ENCODE measurements at regions not wholly inside any gene's neighbourhood (a gene's known extent, or its start where the extent isn't known, plus 50 kb on each side); places are given as distances from the start of the nearest gene placed in this dataset.
A peak's percentile ranks its signal among the peaks of the same experiment; 100 is the strongest.

GRCh38 chr2:198285216-198285615 is 480.8 kb downstream of the PLCL1 start:
- peaks cover 18% of the 10 kb centered on the region for H3K4me1 ChIP-seq (ENCODE audit: insufficient read depth)
- WGBS, 2 experiments (ENCODE audit: low coverage in 1 of 2, low lambda C conversion rate in 2 of 2, missing lambda C conversion rate in 2 of 2): 29 to 40% methylated on average over 5 of the region's 5 CpGs
- no peaks in the 10 kb centered on the region for H3K27me3 ChIP-seq (replicated peaks; ENCODE audit: insufficient read depth)
- DNase-seq: no peak
- H3K9me2 ChIP-seq (ENCODE audit: insufficient read depth): no peaks in the 10 kb centered on the region
- TF ChIP-seq EZH2 (IDR thresholded peaks at IDR 0.05; ENCODE audit: insufficient read depth, poor library complexity, severe bottlenecking): no peak
- no peak for TF ChIP-seq EZH2phosphoT487 (IDR thresholded peaks at IDR 0.05; ENCODE audit: insufficient read depth, low read depth)
- no peak overlapping the region for H2AFZ ChIP-seq
- H3K27ac ChIP-seq: no peak overlapping the region
- no peaks in the 10 kb centered on the region for H3K79me2 ChIP-seq (ENCODE audit: insufficient read depth)
- H4K20me1 ChIP-seq (ENCODE audit: insufficient read depth): no peaks in the 10 kb centered on the region
- no peak overlapping the region for H3K9ac ChIP-seq
- no peaks in the 10 kb centered on the region for H3K36me3 ChIP-seq (ENCODE audit: low read depth)
- H3F3A ChIP-seq (ENCODE audit: insufficient read depth): no peaks in the 10 kb centered on the region
- no peaks in the 10 kb centered on the region for H3K9me3 ChIP-seq (ENCODE audit: low read depth)
- H3K4me2 ChIP-seq (ENCODE audit: unreplicated experiment): no peak overlapping the region
- in situ Hi-C loops (cut with MboI): no loop called here
- H3K4me3 ChIP-seq: no peak overlapping the region

DNA sequence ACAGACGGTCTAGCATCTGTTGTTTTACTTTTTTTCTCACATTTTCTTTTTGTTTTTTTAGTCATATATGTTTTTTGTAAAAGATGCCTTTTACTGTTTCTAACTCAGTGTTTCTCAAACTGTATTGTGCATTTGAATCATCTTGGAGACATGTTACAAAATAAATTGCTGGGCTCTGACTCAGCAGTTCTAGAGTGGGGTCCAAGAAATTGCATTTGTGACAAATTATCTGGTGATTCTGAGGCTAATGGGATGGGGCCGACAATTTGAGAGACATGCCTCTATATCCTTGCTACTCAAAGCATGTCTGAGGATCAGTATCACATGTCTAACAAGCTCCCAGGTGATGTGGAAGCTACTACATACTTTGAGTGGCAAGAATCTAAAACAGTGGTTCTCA is 478.8 kb downstream of the PLCL1 start:
- peak overlapping the region; percentile 40 for H3K4me2 ChIP-seq (ENCODE audit: unreplicated experiment)
- WGBS, 2 experiments (ENCODE audit: low coverage in 1 of 2, low lambda C conversion rate in 2 of 2, missing lambda C conversion rate in 2 of 2): 13 to 14% methylated on average over 2 of the region's 2 CpGs
- TF ChIP-seq EZH2 (IDR thresholded peaks at IDR 0.05; ENCODE audit: insufficient read depth, poor library complexity, severe bottlenecking) (no peak), EZH2phosphoT487 (IDR thresholded peaks at IDR 0.05; ENCODE audit: insufficient read depth, low read depth) (no peak)
- no peaks in the 10 kb centered on the region for H3K36me3 ChIP-seq (ENCODE audit: low read depth)
- H3K4me1 ChIP-seq (ENCODE audit: insufficient read depth): peaks cover 18% of the 10 kb centered on the region
- no peaks in the 10 kb centered on the region for H3K9me2 ChIP-seq (ENCODE audit: insufficient read depth)
- H3K27ac ChIP-seq: no peak overlapping the region
- H3K79me2 ChIP-seq (ENCODE audit: insufficient read depth): no peaks in the 10 kb centered on the region
- no peaks in the 10 kb centered on the region for H3K9me3 ChIP-seq (ENCODE audit: low read depth)
- DNase-seq: peak; percentile 74
- no peaks in the 10 kb centered on the region for H4K20me1 ChIP-seq (ENCODE audit: insufficient read depth)
- H3F3A ChIP-seq (ENCODE audit: insufficient read depth): no peaks in the 10 kb centered on the region
- H2AFZ ChIP-seq: no peak overlapping the region
- H3K4me3 ChIP-seq: peak overlapping the region; percentile 17; the same call in 1 of the 2 replicates
- H3K9ac ChIP-seq: no peak overlapping the region
- H3K27me3 ChIP-seq (replicated peaks; ENCODE audit: insufficient read depth): no peaks in the 10 kb centered on the region
- in situ Hi-C loops (cut with MboI): no loop called here

DNA sequence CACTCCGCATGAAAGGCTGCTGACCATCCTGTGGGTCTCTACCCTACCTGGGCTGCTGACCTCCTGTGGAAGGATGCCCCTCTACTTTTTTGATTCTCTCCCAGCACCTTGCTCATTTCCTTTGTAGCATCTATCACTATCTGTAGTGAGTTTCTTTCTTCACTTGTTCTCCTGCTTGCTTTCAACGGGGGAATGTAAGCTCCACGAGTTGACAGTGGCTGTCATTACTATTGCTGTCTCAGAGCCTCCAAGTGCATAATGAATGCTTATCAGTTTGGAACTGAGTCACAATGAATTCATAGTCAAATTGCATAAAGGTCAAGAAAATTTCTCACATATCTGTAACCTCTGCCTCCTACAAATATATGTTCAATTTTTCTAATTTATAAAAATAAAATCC is 477.7 kb downstream of the PLCL1 start:
- Histone ChIP-seq H3K9me2 (ENCODE audit: insufficient read depth) (no peaks in the 10 kb centered on the region), H3F3A (ENCODE audit: insufficient read depth) (no peaks in the 10 kb centered on the region), H3K36me3 (ENCODE audit: low read depth) (no peaks in the 10 kb centered on the region), H3K27ac (no peak overlapping the region), H4K20me1 (ENCODE audit: insufficient read depth) (no peaks in the 10 kb centered on the region), H3K9ac (no peak overlapping the region), H3K9me3 (ENCODE audit: low read depth) (no peaks in the 10 kb centered on the region), H3K4me3 (no peak overlapping the region), H3K4me2 (ENCODE audit: unreplicated experiment) (no peak overlapping the region), H3K27me3 (replicated peaks; ENCODE audit: insufficient read depth) (no peaks in the 10 kb centered on the region), H2AFZ (no peak overlapping the region), H3K4me1 (ENCODE audit: insufficient read depth) (peaks cover 18% of the 10 kb centered on the region), H3K79me2 (ENCODE audit: insufficient read depth) (no peaks in the 10 kb centered on the region)
- no peak for DNase-seq
- in situ Hi-C loops (cut with MboI): no loop called here
- 73 to 76% methylated on average over 3 of the region's 3 CpGs for WGBS, 2 experiments (ENCODE audit: low coverage in 1 of 2, low lambda C conversion rate in 2 of 2, missing lambda C conversion rate in 2 of 2)
- TF ChIP-seq EZH2 (IDR thresholded peaks at IDR 0.05; ENCODE audit: insufficient read depth, poor library complexity, severe bottlenecking) (no peak), EZH2phosphoT487 (IDR thresholded peaks at IDR 0.05; ENCODE audit: insufficient read depth, low read depth) (no peak)

DNA sequence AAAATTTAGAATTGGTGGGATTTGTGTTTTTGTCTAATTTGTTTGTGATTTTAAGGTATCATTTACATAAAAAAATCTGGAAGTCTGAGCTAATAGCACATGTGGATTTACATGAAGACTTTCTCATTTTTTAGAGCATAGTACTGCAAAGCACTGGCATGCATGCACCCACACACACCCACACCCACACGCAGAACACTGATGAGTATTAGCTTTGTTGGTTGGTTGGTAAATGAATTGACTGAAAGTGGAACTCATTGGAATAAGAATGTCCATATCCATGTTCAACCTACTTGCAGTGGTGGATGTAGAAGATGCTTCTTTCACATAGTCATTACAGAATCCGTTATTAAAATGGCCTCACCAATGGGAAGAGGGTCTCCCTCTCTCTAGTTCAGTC is 475.8 kb downstream of the PLCL1 start:
- H4K20me1 ChIP-seq (ENCODE audit: insufficient read depth): no peaks in the 10 kb centered on the region
- no peak overlapping the region for H3K4me2 ChIP-seq (ENCODE audit: unreplicated experiment)
- no peaks in the 10 kb centered on the region for H3K9me2 ChIP-seq (ENCODE audit: insufficient read depth)
- peaks cover 18% of the 10 kb centered on the region for H3K4me1 ChIP-seq (ENCODE audit: insufficient read depth)
- H3F3A ChIP-seq (ENCODE audit: insufficient read depth): no peaks in the 10 kb centered on the region
- H3K9me3 ChIP-seq (ENCODE audit: low read depth): no peaks in the 10 kb centered on the region
- TF ChIP-seq EZH2phosphoT487 (IDR thresholded peaks at IDR 0.05; ENCODE audit: insufficient read depth, low read depth) (no peak), EZH2 (IDR thresholded peaks at IDR 0.05; ENCODE audit: insufficient read depth, poor library complexity, severe bottlenecking) (no peak)
- H3K4me3 ChIP-seq: no peak overlapping the region
- H3K27me3 ChIP-seq (replicated peaks; ENCODE audit: insufficient read depth): no peaks in the 10 kb centered on the region
- 73 to 81% methylated on average over 2 of the region's 2 CpGs for WGBS, 2 experiments (ENCODE audit: low coverage in 1 of 2, low lambda C conversion rate in 2 of 2, missing lambda C conversion rate in 2 of 2)
- in situ Hi-C loops (cut with MboI): no loop called here
- H2AFZ ChIP-seq: no peak overlapping the region
- no peak for DNase-seq
- no peak overlapping the region for H3K27ac ChIP-seq
- no peaks in the 10 kb centered on the region for H3K36me3 ChIP-seq (ENCODE audit: low read depth)
- no peak overlapping the region for H3K9ac ChIP-seq
- H3K79me2 ChIP-seq (ENCODE audit: insufficient read depth): no peaks in the 10 kb centered on the region

DNA sequence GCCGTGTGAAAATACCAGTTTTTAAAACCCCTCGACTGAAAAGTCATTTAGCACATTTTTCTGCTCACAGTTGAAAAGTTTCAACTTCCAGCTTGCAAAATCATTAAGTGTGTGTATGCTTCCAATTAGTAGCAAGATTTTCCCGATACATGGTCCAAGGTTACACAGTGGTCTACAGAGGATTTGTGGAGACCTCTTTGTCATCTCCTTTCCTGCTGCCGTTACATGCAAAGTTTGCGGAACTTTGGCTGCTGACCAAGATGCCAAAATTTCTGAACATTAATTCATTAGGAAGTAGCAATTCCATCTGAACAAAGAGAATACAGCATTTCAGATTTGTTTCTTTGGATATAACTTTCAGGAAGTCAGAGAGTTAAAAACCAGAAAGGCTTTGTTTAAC is 474.6 kb downstream of the PLCL1 start:
- no peak overlapping the region for H3K27ac ChIP-seq
- no peak overlapping the region for H3K4me3 ChIP-seq
- H3K9me3 ChIP-seq (ENCODE audit: low read depth): no peaks in the 10 kb centered on the region
- H3K9ac ChIP-seq: no peak overlapping the region
- no peaks in the 10 kb centered on the region for H4K20me1 ChIP-seq (ENCODE audit: insufficient read depth)
- H3K36me3 ChIP-seq (ENCODE audit: low read depth): no peaks in the 10 kb centered on the region
- TF ChIP-seq EZH2phosphoT487 (IDR thresholded peaks at IDR 0.05; ENCODE audit: insufficient read depth, low read depth) (no peak), EZH2 (IDR thresholded peaks at IDR 0.05; ENCODE audit: insufficient read depth, poor library complexity, severe bottlenecking) (no peak)
- no peaks in the 10 kb centered on the region for H3K79me2 ChIP-seq (ENCODE audit: insufficient read depth)
- no peaks in the 10 kb centered on the region for H3F3A ChIP-seq (ENCODE audit: insufficient read depth)
- H2AFZ ChIP-seq: no peak overlapping the region
- H3K4me2 ChIP-seq (ENCODE audit: unreplicated experiment): no peak overlapping the region
- H3K9me2 ChIP-seq (ENCODE audit: insufficient read depth): no peaks in the 10 kb centered on the region
- H3K4me1 ChIP-seq (ENCODE audit: insufficient read depth): peaks cover 18% of the 10 kb centered on the region
- 51 to 53% methylated on average over 5 of the region's 5 CpGs for WGBS, 2 experiments (ENCODE audit: low coverage in 1 of 2, low lambda C conversion rate in 2 of 2, missing lambda C conversion rate in 2 of 2)
- H3K27me3 ChIP-seq (replicated peaks; ENCODE audit: insufficient read depth): no peaks in the 10 kb centered on the region
- DNase-seq: no peak
- in situ Hi-C loops (cut with MboI): no loop called here
